Keratinocyte (primary cell): ENCODE measurements at regions not wholly inside any gene's neighbourhood (a gene's known extent, or its start where the extent isn't known, plus 50 kb on each side); places are given as distances from the start of the nearest gene placed in this dataset.

ENCODE experiments used
- DNase-seq: peaks from one replicate; pipeline ENCODE4 v3.0.0-alpha.2; 2011; ENCODE audit warnings: low read depth, missing footprints, low spot score
- FAIRE-seq: peaks from 2 replicates; lab custom pipeline; 2011; peaks lifted over from hg19 to GRCh38; lab: Jason Lieb, UNC
- H2AFZ ChIP-seq: 2 replicates; pipeline ENCODE4 v1.6.0; 2012; ENCODE audit warnings: low read length, control low read depth, inconsistent platforms; ENCODE audit not compliant: control insufficient read depth
- H3K27ac ChIP-seq: 2 replicates; pipeline ENCODE4 v1.5.1; 2011; ENCODE audit warnings: low read length; ENCODE audit not compliant: control insufficient read depth, insufficient read depth
- H3K27me3 ChIP-seq: 3 replicates; pipeline ENCODE4 v1.6.0; 2011; ENCODE audit warnings: low read length; ENCODE audit not compliant: control insufficient read depth, insufficient read depth; ENCODE audit errors: extremely low read depth
- H3K36me3 ChIP-seq, 2 experiments: 2 replicates in 1 of 2; 3 replicates in 1 of 2; pipeline ENCODE4 v1.5.1; 2011; ENCODE audit warnings: low read length in 2 of 2, mild to moderate bottlenecking in 1 of 2; ENCODE audit not compliant: control insufficient read depth in 2 of 2, insufficient read depth in 2 of 2; ENCODE audit errors: extremely low read depth in 1 of 2
- H3K4me1 ChIP-seq: 3 replicates; pipeline ENCODE4 v1.5.1; 2011; ENCODE audit warnings: low read length; ENCODE audit not compliant: control insufficient read depth, insufficient read depth; ENCODE audit errors: extremely low read depth
- H3K4me2 ChIP-seq: 3 replicates; pipeline ENCODE4 v1.6.0; 2011; ENCODE audit warnings: low read depth, low read length; ENCODE audit not compliant: control insufficient read depth, insufficient read depth; ENCODE audit errors: extremely low read depth
- H3K4me3 ChIP-seq, 3 experiments: fragments of 200-600 bp in 1 of 3; sonication (generic) in 1 of 3; 2 replicates in 2 of 3; 3 replicates in 1 of 3; pipeline ENCODE4 v1.5.1; 2011 to 2016; ENCODE audit warnings: low read length in 3 of 3, mild to moderate bottlenecking in 3 of 3, control low read depth in 2 of 3, inconsistent platforms in 1 of 3, low read depth in 1 of 3, mixed read lengths in 1 of 3, mixed run types in 1 of 3, moderate library complexity in 1 of 3; ENCODE audit not compliant: control insufficient read depth in 2 of 3, insufficient read depth in 2 of 3; ENCODE audit errors: extremely low read depth in 1 of 3
- H3K79me2 ChIP-seq: 2 replicates; pipeline ENCODE4 v1.6.0; 2012; ENCODE audit warnings: low read length; ENCODE audit not compliant: control insufficient read depth, insufficient read depth
- H3K9ac ChIP-seq: 3 replicates; pipeline ENCODE4 v1.6.0; 2011; ENCODE audit warnings: low read length; ENCODE audit not compliant: control insufficient read depth, insufficient read depth; ENCODE audit errors: extremely low read depth
- H3K9me1 ChIP-seq: 3 replicates; pipeline ENCODE4 v1.6.0; 2011; ENCODE audit warnings: low read length; ENCODE audit not compliant: control insufficient read depth, insufficient read depth; ENCODE audit errors: extremely low read depth
- H3K9me3 ChIP-seq: 2 replicates; pipeline ENCODE4 v1.5.1; 2012; ENCODE audit warnings: low read depth, low read length; ENCODE audit not compliant: control insufficient read depth
- H4K20me1 ChIP-seq: 3 replicates; pipeline ENCODE4 v1.6.0; 2011; ENCODE audit warnings: low read length; ENCODE audit not compliant: control insufficient read depth, insufficient read depth; ENCODE audit errors: extremely low read depth
- CTCF ChIP-seq, 3 experiments: IDR thresholded peaks in 1 of 3; conservative IDR thresholded peaks in 1 of 3; optimal IDR thresholded peaks in 1 of 3; 2 replicates in 2 of 3; 3 replicates in 1 of 3; pipeline versions ENCODE3 to v1.5.1; 2011; ENCODE audit warnings: low read length in 3 of 3, mild to moderate bottlenecking in 3 of 3, moderate library complexity in 2 of 3, control low read depth in 1 of 3, inconsistent platforms in 1 of 3; ENCODE audit not compliant: insufficient read depth in 2 of 3; ENCODE audit errors: extremely low read depth in 1 of 3
- EZH2 ChIP-seq: IDR thresholded peaks from one replicate; pipeline ENCODE4 v1.6.1; 2012; ENCODE audit warnings: inconsistent platforms, mild to moderate bottlenecking, low read length, moderate library complexity
- dilution Hi-C: fragments of 300-500 bp; cut with MboI; formaldehyde crosslinking; loops from one replicate; pipeline ENCODE4 v1.7.0; 2020; ENCODE audit warnings: low sequenced_read_pairs; ENCODE audit not compliant: extremely low pct_ligation_motif_present

DNA sequence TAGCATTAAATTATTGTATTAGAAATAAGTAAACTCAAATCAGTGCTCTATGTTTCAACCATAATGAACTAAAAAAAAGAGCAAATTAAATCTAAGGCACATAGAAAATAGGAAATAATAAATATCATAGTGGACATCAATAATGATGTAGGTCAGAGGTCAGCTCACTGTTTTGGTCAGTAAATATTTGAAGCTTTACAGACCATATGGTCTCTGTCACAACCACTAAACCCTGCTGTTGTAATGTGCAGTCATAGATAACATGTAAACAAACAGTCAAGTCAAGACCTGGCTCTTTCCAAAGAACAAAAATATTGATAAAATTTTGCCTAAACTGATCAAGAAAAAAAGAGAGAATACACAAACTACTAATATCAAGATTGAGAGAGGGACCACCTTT lies 615.0 kb downstream of the SH2D4B start:
- Histone ChIP-seq H3K9me1 (no peaks in the 10 kb centered on the region), H3K79me2 (no peaks in the 10 kb centered on the region), H4K20me1 (no peaks in the 10 kb centered on the region), H3K27ac (no peak overlapping the region), H3K36me3 (no peaks in the 10 kb centered on the region), H3K27me3 (no peaks in the 10 kb centered on the region), H3K4me2 (no peak overlapping the region), H3K4me3 (no peak overlapping the region), H3K4me1 (no peaks in the 10 kb centered on the region), H3K9ac (no peak overlapping the region), H3K9me3 (no peaks in the 10 kb centered on the region), H2AFZ (no peak overlapping the region)
- dilution Hi-C loops, result no loop called here
- FAIRE-seq (no peak), DNase-seq (no peak)
- TF ChIP-seq EZH2 (no peak), CTCF (optimal IDR thresholded peaks at IDR 0.05 in 1 of 3, IDR thresholded peaks at IDR 0.05 in 1 of 3, conservative IDR thresholded peaks at IDR 0.05 in 1 of 3; ENCODE audit: extremely low read depth in 1 of 3, insufficient read depth in 2 of 3, low read length in 3 of 3) (no peak)

DNA sequence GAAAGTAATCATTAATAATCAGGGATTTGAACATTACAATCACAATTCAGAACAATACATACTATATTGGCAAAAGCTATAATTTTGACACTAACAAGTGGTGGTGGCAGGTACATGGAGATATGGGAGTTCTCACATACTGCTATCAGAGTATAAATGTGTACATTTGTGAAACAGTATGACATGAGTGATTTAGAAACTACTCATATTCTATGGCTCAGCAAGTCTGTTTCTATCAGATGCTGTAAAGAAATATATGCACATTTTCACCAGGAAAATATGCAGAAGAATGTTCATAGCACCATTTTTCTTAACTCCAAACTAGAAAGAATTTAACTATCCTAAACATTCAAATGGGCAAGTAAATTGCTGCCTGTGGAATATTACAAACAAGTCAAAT lies 620.0 kb downstream of the SH2D4B start:
- FAIRE-seq, result no peak
- no peaks in the 10 kb centered on the region for H4K20me1 ChIP-seq
- dilution Hi-C loops, result no loop called here

More for the DNA sequence above, 620.0 kb downstream of the SH2D4B start:
- H3K4me1 ChIP-seq, result no peaks in the 10 kb centered on the region
- TF ChIP-seq CTCF (optimal IDR thresholded peaks at IDR 0.05 in 1 of 3, IDR thresholded peaks at IDR 0.05 in 1 of 3, conservative IDR thresholded peaks at IDR 0.05 in 1 of 3; ENCODE audit: extremely low read depth in 1 of 3, insufficient read depth in 2 of 3, low read length in 3 of 3) (no peak), EZH2 (no peak)
- H2AFZ ChIP-seq, result no peak overlapping the region
- H3K36me3 ChIP-seq, result no peaks in the 10 kb centered on the region
- DNase-seq, result no peak
- H3K79me2 ChIP-seq, result no peaks in the 10 kb centered on the region
- H3K4me2 ChIP-seq, result no peak overlapping the region
- H3K9ac ChIP-seq, result no peak overlapping the region
- no peaks in the 10 kb centered on the region for H3K9me3 ChIP-seq
- no peak overlapping the region for H3K4me3 ChIP-seq
- H3K27ac ChIP-seq, result no peak overlapping the region
- H3K9me1 ChIP-seq, result no peaks in the 10 kb centered on the region
- no peaks in the 10 kb centered on the region for H3K27me3 ChIP-seq
